HEK293T (cell line): ENCODE measurements at regions not wholly inside any gene's neighbourhood (a gene's known extent, or its start where the extent isn't known, plus 50 kb on each side); places are given as distances from the start of the nearest gene placed in this dataset.

Experiments used
- CTCF ChIA-PET: fragments of 350-600 bp; formaldehyde crosslinking; extraction: SDS; loops from one replicate; lab custom pipeline; 2021; ENCODE audit warnings: antibody characterized with exemption, inconsistent platforms; lab: Yijun Ruan, JAX
- POLR2A ChIA-PET: fragments of 350-600 bp; formaldehyde crosslinking; extraction: SDS; loops from one replicate; lab custom pipeline; 2020; ENCODE audit warnings: antibody characterized with exemption, inconsistent platforms; lab: Yijun Ruan, JAX
- DNase-seq: peaks from one replicate; pipeline ENCODE4 v3.0.0; 2012; ENCODE audit warnings: mixed read lengths; ENCODE audit errors: extremely low spot score
- ARNT ChIP-seq: fragments of 450-650 bp; IDR thresholded peaks from 2 replicates; pipeline ENCODE4 v1.6.1; 2017; ENCODE audit warnings: mild to moderate bottlenecking
- BHLHE40 ChIP-seq: fragments of 450-650 bp; IDR thresholded peaks from 2 replicates; pipeline ENCODE4 v1.6.1; 2016; ENCODE audit warnings: mild to moderate bottlenecking, moderate library complexity, borderline replicate concordance
- CTBP1 ChIP-seq: fragments of 450-650 bp; IDR thresholded peaks from 2 replicates; pipeline ENCODE4 v1.6.1; 2016; ENCODE audit warnings: borderline replicate concordance
- ELF4 ChIP-seq: fragments of 450-650 bp; IDR thresholded peaks from 2 replicates; pipeline ENCODE4 v1.6.1; 2017; ENCODE audit warnings: antibody characterized with exemption
- FOXA1 ChIP-seq: fragments of 450-650 bp; IDR thresholded peaks from 2 replicates; pipeline ENCODE4 v1.6.1; 2016; ENCODE audit warnings: mild to moderate bottlenecking
- FOXK2 ChIP-seq: fragments of 450-650 bp; IDR thresholded peaks from 2 replicates; pipeline ENCODE4 v1.6.1; 2016; ENCODE audit warnings: mild to moderate bottlenecking
- FOXM1 ChIP-seq: fragments of 450-650 bp; IDR thresholded peaks from 2 replicates; pipeline ENCODE4 v1.6.1; 2017; ENCODE audit warnings: mild to moderate bottlenecking, borderline replicate concordance
- HDGF ChIP-seq: fragments of 450-650 bp; IDR thresholded peaks from 2 replicates; pipeline ENCODE4 v1.6.1; 2017; ENCODE audit warnings: antibody characterized with exemption, borderline replicate concordance
- L3MBTL2 ChIP-seq: fragments of 450-650 bp; conservative IDR thresholded peaks from 2 replicates; pipeline ENCODE4 v1.6.1; 2016; ENCODE audit warnings: mild to moderate bottlenecking
- LEF1 ChIP-seq: fragments of 450-650 bp; IDR thresholded peaks from 2 replicates; pipeline ENCODE4 v1.6.1; 2017; ENCODE audit warnings: mild to moderate bottlenecking, borderline replicate concordance
- NFRKB ChIP-seq: fragments of 450-650 bp; IDR thresholded peaks from 2 replicates; pipeline ENCODE4 v1.6.1; 2016; ENCODE audit warnings: mild to moderate bottlenecking, moderate library complexity
- PKNOX1 ChIP-seq: fragments of 450-650 bp; IDR thresholded peaks from 2 replicates; pipeline ENCODE4 v1.6.1; 2016
- SP1 ChIP-seq: fragments of 450-650 bp; IDR thresholded peaks from 2 replicates; pipeline ENCODE4 v1.6.1; 2017
- SUZ12 ChIP-seq: fragments of 450-650 bp; IDR thresholded peaks from 2 replicates; pipeline ENCODE4 v1.6.1; 2016; ENCODE audit warnings: mild to moderate bottlenecking
- TARDBP ChIP-seq: fragments of 450-650 bp; IDR thresholded peaks from 2 replicates; pipeline ENCODE4 v1.6.1; 2016
- ZNF384 ChIP-seq: fragments of 450-650 bp; IDR thresholded peaks from 2 replicates; pipeline ENCODE4 v1.6.1; 2016

GRCh38 chr18:10020171-10020570 is 106.4 kb downstream of the VAPA start:
- CTCF ChIA-PET, result interaction anchor here (0.6 kb wide), 1 partner anchor 471 kb away, joined by 3 read pairs; no protein-coding TSS in a partner anchor
- POLR2A ChIA-PET, result no interaction called here
- DNase-seq, result no peak
- TF ChIP-seq ELF4, result no peak
- TF ChIP-seq L3MBTL2, result no peak
- no peak for TF ChIP-seq FOXM1
- no peak for TF ChIP-seq ARNT
- TF ChIP-seq HDGF, result no peak
- no peak for TF ChIP-seq FOXK2

GRCh38 chr18:10022365-10022764 is 108.5 kb downstream of the VAPA start:
- ChIA-PET POLR2A (no interaction called here), CTCF (no interaction called here)
- TF ChIP-seq SUZ12 (no peak), NFRKB (no peak), FOXA1 (no peak), SP1 (no peak), LEF1 (no peak), L3MBTL2 (no peak), TARDBP (no peak), BHLHE40 (no peak), ELF4 (no peak)
- no peak for DNase-seq

DNA sequence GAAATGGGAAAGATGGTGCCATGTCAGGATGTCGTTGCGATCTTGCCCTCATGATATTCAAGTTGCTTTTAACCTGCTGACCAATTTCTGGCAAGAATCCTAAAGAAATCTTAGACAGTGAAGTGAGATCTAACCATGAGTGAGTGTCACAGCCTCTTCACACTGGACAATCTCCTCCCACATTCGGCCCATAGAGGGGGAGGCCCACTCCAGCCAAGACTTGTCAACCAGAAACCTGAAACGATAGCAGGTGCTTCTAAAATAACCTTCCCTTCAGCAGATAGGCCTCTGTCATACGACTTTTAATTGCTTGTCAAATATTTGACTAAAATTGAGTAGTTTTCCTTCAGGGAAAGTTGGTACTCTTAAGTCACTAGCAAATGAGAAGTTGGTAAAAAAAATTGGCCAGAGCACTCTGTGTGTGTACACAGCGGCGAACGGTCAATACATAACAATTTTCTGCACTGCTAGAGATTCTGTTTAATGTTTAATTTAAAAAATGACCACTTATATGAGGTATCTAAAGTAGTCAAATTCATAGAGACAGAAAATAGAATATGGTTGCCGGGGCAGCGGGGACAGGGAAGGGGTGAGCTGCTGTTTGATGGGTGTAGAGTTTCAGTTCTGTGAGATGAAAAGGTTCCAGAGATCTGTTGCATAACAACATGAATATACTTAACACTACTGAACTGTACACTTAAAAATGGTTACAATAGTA is 110.2 kb downstream of the VAPA start:
- POLR2A ChIA-PET, result no interaction called here
- DNase-seq, result no peak
- CTCF ChIA-PET, result no interaction called here
- TF ChIP-seq TARDBP, result no peak
- no peak for TF ChIP-seq FOXA1
- no peak for TF ChIP-seq SUZ12
- TF ChIP-seq BHLHE40, result no peak
- TF ChIP-seq ELF4, result no peak
- TF ChIP-seq CTBP1, result no peak
- TF ChIP-seq SP1, result no peak
- TF ChIP-seq ZNF384, result no peak
- TF ChIP-seq FOXK2, result no peak
- no peak for TF ChIP-seq NFRKB
- TF ChIP-seq FOXM1, result no peak
- no peak for TF ChIP-seq HDGF
- TF ChIP-seq PKNOX1, result no peak
- TF ChIP-seq L3MBTL2, result no peak
- TF ChIP-seq ARNT, result no peak
- no peak for TF ChIP-seq LEF1

DNA sequence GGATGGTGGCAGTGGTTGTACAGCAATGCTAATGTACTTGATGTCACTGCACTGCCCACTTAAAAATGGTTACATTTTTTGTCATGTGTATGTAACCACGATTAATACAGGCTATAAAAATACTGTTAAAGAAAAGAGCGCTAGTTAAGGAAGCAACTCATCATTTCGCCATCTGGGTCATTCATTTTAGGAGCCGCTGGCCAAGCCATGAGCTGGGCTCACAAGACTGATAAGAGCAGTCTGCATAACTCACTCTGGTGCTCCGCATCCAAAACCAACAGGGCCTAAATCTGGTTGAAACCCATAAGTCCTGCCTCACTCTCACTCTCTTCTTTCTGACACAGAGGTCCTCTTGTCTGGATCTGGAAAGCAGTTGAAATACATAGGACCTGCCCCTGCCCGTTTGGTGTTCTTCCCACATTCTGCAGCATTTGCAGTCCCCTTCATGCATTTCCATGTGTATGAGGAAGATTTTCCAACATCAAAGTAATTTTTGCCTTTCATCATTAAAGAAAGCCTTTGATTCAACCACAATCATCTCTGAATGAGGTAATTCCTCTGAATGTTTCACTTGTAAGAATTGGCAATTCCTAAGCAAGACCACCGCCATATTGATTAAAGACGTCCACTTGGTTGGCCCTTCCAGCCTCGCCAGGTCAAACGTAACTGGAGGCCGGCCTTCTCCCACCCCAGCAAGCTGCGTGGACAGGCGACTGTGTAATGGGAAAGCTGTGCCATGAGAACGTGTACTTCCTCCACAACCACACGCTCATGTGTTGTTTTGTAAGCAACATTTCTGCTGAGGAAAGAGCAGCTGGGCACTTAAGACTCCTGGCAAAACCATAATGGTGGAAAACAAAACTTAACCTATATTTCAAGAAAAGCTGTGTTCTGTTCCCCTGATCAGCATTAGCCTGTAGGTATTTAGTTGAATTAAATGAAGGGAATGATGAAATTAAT is 112.2 kb downstream of the VAPA start:
- ChIA-PET CTCF (interaction anchor here (0.7 kb wide), 1 partner anchor 240 kb away, joined by 3 read pairs; no protein-coding TSS in a partner anchor), POLR2A (no interaction called here)
- DNase-seq, result no peak
- no peak for TF ChIP-seq FOXM1
- TF ChIP-seq LEF1, result no peak

- CTCF ChIA-PET, result interaction anchor here (0.7 kb wide), 1 partner anchor 239 kb away, joined by 3 read pairs; no protein-coding TSS in a partner anchor
- no peak for DNase-seq
- POLR2A ChIA-PET, result no interaction called here
- TF ChIP-seq BHLHE40, result no peak
- no peak for TF ChIP-seq LEF1
- no peak for TF ChIP-seq HDGF
- no peak for TF ChIP-seq ELF4
- no peak for TF ChIP-seq FOXM1
- TF ChIP-seq FOXA1, result no peak
- no peak for TF ChIP-seq ARNT
- no peak for TF ChIP-seq L3MBTL2
- TF ChIP-seq CTBP1, result no peak
- TF ChIP-seq NFRKB, result no peak
- no peak for TF ChIP-seq SUZ12
- no peak for TF ChIP-seq ZNF384
- no peak for TF ChIP-seq TARDBP
- no peak for TF ChIP-seq FOXK2
- no peak for TF ChIP-seq PKNOX1
- TF ChIP-seq SP1, result no peak
Measured at GRCh38 chr18:10027031-10027430, 113.2 kb downstream of the VAPA start.

- ChIA-PET CTCF (no interaction called here), POLR2A (no interaction called here)
- no peak for TF ChIP-seq ZNF384
- no peak for TF ChIP-seq CTBP1
- no peak for TF ChIP-seq ARNT
- TF ChIP-seq SUZ12, result no peak
- TF ChIP-seq TARDBP, result no peak
- TF ChIP-seq BHLHE40, result no peak
- TF ChIP-seq PKNOX1, result no peak
- no peak for TF ChIP-seq SP1
- TF ChIP-seq HDGF, result no peak
- no peak for TF ChIP-seq FOXM1
- no peak for TF ChIP-seq ELF4
- DNase-seq, result no peak
Measured at GRCh38 chr18:10027461-10027860, 113.6 kb downstream of the VAPA start.
